GM18519 (cell line): ENCODE measurements at regions not wholly inside any gene's neighbourhood (a gene's known extent, or its start where the extent isn't known, plus 50 kb on each side); places are given as distances from the start of the nearest gene placed in this dataset.

Source experiments
- ATAC-seq: cut with Tn5 transposase; IDR thresholded peaks from one replicate; pipeline ENCODE4 v1.9.1; 2021; ENCODE audit warnings: mild to moderate bottlenecking, moderate library complexity; ENCODE audit not compliant: unreplicated experiment, low FRiP score

DNA sequence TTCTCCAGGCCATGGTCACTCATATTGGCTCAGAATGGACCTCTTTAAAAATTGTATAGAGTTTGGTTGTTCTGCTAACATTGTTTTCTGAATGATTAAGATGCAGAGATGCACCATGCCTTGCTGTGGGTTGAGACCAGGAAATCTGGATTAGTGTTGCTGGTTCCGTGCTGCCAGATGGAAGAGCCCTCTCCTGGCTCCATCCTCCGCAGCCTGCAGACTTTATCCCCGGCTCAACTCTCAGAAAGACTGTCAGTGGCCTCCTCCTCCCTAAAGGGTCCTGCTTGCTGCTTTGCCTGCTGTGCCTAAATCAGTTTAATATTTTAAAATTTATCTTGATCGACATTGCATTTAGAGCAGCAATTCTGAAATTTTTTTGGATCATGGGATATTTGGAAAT is 196.7 kb downstream of the TENT4A start:
- ATAC-seq = no peak

DNA sequence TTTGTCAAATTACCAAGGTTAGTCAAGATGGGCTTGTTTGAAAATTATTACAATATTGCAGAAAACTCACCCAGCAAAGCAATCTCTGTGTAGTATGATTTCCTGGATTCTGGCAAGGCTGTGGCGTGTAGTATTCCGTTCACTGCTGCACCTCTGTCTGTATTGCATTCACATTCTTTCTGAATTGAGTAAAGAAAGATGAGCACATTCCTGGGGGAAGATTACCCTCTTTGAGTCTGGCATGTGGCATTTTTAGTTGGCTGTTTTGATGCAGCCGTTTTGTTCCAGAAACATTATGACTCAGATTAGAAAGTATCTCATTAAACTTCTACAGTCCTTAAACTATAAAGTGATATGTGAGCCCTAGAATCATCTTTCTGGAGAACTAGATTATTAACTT is 197.7 kb downstream of the TENT4A start:
- no peak for ATAC-seq

DNA sequence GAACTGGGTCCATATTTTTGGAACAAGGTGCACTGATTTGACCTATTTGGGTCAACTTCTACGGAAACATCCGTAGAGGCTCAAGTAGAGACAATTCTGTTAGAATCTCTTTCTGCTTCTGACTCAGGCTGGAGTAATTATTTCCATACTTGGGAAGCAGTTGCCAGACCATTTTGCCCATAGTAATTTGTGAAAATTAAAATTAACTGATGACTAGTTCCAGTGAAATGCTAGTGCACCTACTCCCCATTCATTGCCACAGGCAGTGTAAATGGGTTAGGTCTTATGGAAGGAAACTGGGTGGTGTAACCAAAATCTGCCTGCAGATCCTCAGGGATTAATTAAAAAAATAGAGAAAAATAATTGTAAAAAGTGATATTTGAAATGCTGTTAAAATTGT is 201.1 kb downstream of the TENT4A start:
- no peak for ATAC-seq

DNA sequence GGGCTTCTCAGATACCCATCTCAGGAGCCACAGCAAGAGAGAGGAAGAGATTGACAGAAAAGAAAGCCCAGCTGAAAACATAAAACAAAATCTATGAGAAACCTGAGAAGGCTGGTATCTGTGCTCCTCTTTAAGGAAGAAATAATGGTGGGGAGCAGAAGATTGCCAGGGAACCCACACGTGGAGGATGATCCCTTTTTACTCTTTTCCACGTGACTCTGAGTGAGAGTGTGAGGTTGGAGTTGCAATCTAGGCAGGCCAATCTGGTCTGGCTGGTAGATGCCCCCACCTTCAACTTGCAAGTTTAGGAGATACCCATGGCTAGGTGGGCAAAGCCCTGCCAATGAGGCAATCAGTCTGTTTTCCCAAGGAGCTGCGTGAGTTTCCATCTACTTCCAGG is 202.3 kb downstream of the TENT4A start:
- ATAC-seq = no peak

DNA sequence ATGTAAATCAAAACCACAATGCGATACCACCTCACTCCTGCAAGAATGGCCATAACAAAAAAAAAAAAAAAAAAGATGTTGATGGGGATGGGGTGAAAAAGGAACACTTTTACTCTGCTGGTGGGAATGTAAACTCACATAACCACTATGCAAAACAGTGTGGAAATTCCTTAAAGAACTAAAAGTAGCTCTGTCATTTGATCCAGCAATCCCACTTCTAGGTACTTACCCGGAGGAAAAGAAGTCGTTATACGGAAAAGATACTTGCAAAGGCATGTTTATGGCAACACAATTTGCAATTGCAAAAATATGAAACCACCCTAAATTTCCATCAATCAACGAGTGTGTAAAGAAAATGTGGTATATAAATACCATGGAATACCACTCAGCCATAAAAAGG is 205.0 kb downstream of the TENT4A start:
- ATAC-seq = no peak

DNA sequence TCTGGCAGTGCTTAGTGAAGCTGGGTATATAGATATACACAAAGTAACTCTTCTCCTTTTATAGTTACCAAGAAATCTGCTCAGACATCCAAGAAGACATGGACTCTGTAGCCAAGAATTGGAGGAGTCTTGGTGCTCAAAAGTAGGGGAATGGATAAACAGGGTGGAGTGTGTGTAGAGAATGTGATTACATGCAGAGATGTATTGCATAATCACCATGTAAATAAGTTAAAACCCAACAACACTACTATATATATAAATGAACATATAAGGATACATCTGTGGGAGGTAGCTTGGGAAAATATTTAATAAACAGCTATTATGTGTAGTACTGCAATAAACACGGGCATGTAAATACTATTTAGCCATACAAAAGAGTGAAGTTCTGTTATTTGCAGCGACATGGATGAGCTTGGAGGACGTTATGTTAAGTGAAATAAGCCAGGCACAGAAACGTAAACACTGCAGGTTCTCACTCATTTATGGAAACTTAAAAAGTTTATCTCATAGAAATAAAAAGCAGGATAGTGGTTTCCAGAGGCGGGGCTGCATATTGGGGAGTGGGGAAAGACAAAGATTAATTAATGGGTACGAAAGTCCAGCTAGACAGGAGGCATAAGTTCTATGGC is 207.5 kb downstream of the TENT4A start:
- ATAC-seq = no peak

DNA sequence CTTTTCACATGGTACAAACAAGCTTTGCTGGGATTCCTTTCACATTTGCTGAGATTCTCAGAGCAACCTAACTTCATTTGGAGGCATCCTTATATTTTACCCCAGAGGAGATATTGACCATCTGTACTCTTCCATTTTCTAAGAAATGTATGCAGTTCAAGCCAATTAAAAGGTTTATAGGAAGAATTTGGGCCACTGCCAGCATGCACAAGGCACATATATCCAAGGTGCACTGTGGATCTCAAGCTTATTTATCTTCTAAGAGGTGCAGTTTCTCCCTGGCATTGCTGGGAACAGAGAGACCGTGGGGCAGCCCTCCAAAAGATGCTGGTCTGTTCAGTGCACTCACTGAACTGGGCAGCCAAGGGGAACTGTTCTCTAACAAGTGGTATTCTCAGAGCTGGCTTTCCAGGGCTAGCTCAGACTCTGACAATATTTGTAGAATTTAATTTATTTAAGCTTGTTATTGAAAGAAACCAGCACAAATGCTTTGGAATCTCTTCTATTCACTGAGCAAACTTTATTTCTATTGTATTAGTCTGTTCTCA is 213.3 kb downstream of the TENT4A start:
- no peak for ATAC-seq

DNA sequence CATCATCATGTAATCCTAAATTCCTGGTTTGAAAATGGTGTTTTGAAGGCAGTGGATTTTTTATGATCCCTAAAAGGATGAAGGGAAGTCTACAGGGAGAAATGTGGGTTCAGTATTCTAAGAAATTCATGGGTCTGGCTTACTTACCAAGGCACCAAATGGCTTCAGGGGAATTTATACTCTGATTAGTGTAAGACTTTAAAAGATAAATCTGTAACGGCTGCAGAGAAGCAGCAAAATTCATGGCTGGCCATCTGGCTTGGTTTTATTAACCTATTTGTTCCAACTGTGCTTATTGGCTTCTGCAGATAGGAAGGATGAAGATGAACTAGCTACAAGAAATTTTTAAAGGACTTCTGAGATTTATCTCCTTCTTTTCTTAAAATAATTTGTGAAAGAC is 222.8 kb downstream of the TENT4A start:
- no peak for ATAC-seq

DNA sequence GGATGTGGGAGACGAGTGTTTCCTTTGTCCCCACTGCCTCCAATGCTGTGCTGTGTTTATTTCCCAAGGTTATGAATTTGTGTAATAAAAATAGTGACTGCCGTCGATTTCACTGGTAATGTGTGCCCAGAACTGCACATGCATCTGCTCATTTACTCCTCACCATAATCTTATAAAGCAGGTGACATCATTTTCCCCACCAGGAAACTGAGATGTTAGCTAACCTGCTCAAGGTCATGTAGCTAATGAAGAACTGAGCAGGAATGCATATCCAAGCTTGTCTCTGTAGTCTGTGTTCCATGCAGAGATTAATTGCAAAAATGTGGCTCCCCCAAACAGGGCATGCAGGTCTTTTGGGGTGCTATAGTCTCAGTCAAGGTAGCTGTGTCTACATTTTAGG is 224.4 kb downstream of the TENT4A start:
- ATAC-seq = no peak

DNA sequence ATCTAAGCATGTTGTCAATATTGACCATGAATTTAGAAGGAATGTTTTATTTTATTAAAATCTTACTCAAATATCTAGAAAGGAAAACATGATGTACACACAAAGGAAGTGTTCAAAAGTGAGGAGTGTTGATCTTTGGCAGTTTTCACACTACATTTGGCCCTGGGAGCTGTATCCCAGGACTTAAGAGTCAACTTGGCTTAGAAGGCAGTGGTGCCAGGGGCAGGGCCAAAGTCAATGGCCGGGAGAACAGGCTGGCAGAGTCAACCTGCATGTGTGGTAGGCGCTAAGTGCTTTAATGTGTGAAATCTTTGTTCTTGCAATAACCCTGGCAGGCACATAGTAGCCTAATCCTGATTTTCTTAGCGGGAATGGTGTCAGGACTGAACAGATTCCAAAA is 228.4 kb downstream of the TENT4A start:
- ATAC-seq = no peak

DNA sequence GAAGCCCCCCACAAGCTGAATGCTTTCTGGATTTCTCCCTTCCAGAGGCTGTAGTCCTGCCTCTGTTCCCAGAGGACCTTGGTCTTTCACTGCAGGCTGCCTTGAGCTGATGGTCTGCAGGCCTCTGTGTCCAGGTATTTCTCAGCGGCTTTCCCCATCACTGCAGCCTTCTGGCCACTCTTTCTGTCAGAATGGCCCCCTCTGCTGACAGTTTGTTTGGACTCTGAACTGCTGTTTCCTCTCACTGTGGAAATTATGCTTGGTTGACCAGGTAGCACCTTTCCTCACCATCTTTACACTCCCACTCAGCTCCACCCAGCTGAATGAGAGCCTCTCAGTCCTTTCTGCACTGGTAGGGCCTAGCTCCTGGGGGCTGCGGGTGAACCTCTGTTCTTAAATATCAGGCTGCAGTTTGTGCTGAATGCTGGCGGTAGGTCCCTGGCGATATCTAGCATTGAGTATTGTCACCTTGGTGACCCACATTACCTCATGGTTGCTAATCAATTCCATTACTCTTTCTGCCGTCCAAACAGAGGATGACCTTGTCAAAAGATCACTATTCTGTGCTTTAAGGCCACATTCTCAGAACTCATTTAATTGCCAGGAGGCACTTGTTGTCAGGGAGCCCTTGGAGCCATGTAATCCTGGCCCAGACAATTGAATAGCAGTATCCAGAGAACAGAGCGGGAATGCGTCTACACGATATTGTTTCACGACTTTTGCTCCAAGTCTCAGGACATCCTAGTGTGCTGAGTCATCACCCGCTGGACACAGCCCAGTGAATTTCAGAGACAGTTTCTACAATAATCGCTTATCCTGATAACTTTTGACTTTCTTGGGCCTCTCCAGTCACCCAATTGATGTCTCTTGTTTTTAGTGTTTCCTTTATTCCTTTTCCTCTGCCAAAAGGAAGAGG is 230.2 kb downstream of the TENT4A start:
- no peak for ATAC-seq

DNA sequence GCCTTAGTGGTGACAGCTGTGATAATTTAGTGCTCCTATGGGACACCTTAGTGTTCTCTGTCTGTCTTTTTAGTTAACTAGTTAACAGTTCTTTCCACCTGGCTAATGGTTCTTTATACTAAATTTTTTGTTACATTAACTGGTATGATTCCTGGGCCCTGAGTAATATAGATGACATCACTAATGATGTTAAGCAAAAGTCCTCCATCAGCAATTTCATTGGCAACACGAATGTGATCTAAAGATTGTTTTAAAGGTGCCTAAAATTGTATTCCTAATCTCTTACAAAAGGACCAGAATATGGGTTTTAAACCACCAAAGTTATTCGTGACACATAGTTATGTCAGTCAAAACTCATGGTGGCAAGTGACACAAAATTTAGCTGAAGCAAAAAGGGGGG is 235.3 kb downstream of the TENT4A start:
- ATAC-seq = no peak

DNA sequence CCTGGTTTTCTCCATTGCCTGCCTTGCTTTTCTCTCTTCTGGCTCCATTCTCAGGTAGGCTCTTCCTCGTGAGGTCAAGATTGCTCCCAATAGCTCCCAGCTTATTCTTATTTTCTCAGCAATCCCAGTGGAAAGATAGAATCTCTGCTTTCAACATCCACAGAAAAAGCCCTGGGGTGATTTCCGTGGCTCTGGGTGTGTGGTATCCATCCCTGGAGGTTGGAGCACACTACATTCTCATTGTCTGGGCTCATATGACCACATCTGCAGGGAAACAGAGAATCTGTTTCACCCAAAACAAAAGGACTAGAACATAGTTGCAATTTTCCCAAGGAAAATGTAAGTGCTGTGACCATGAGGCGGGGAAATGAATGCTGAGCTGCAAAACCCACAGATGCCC is 236.0 kb downstream of the TENT4A start:
- ATAC-seq = no peak

DNA sequence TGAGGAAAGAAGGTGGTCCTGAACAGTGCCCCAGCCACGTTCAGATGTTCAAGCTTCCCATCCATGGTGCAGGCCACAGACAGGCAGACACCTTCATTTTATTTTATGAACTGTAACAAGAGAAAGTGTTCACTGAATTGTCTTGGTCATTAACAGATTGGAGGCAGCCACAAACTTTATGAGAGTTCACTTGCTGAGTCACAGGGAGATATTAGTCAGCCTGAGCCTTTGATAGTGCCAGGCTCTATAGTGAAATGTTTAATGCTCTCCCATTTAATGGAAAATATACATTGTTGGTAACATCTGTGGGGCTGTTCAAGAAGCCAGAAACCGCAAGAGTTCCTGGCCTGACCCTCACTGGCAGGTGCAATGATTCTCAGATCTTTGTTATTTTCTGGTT is 237.0 kb downstream of the TENT4A start:
- ATAC-seq = no peak

DNA sequence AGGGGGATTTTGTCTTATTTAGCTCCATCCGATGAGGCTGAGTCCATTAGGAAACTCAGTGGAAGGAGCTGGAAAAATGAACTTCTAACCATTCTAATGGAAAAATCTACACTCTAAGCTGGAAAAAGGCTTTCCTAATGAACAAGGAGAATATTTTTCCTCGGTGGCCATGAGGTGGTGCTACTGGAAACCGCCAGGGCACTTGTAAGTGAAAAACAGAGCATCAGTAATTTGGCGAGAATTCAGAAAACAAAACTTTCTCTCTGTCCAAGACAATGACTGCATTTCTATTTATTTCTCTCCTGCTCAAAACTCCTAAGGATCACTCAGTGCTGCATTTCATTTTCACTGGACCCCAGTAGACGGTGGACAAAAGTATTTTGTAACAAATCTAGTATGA is 237.6 kb downstream of the TENT4A start:
- no peak for ATAC-seq

DNA sequence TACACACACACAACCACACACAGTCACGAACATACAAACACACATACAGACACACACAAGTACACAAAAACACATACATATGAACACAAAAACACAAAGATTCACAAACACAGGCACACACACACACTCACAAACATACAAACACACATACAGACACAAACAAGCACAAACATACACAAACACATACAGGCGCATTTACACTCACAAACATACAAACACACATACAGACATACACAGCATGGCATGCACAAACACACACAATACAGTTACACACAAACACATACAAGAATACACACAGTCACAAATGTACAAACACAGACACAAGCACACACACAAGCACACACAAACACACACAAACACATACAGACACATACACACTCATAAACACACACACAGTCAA is 247.9 kb downstream of the TENT4A start:
- no peak for ATAC-seq

DNA sequence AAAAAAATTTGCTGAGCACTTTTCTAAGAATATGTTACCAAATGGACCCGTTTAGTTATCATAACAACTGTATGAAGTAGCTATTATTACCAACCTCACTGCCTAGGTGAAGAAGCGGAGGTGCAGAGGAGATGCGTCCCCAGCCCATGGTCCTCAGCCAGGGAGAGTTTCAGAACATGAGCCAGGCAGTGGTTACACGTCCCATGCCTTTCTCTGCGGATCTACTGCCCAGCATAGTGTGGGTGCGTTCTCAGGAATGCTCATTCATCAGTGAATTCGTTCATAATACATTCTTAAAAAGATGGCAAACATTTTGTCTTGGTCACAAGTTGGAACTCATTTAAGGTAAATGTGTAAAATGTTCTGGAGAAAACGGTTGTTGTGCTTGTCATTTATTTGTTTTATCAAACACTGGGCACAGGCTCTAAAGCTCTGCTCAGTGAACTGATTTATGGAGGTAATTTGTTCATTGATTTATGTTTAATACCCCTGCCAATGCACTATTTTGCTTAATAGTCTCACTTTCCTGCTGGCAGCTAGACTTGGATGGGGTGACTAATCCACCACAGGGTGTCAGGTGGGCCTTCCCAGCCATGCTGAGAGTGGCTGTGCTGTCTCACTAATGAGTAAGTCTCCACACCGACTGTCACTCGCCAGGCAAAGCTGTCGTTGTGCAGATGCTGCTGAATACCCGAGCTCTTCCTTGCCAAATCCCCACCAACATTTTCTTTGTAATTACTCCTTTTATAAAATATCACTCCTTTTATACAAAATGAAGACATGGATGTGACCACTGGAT is 248.8 kb downstream of the TENT4A start:
- no peak for ATAC-seq

DNA sequence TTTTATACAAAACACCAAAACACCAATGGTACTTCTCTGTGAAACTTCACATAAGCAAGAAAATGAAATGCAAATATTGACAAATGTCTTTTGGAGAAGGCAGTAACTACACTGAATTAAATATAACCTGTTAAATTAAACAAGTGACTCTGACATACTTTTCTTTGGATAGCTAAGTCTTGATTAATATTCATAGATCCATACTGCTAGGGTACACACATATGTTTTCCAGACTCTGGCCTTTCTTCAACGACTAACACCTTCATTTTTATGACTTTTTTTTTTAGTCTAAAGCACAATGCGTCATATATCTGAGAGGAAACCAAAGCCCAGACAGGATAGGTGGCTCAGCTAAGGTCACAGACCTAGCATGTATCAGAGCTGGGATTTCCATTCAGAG is 263.7 kb downstream of the TENT4A start:
- ATAC-seq = no peak

DNA sequence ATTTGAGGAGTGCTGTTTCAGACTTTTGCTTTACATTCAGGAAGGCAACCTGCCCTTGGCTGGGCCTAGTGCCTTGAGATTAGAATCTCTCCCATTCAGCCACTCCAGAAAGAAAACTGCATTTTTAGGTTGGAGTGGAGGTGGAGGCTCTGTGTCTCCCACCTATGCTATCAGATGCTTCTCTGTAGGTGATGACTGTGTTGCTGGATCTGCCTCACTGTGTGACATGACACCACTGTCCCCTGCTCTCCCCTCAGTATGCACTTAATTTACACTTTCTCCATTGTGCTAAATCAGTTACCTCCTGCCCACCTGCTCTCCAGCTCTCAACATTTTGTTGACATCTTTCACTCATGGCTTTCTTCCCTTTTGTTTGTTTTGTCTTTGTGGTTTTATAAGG is 265.8 kb downstream of the TENT4A start:
- no peak for ATAC-seq

DNA sequence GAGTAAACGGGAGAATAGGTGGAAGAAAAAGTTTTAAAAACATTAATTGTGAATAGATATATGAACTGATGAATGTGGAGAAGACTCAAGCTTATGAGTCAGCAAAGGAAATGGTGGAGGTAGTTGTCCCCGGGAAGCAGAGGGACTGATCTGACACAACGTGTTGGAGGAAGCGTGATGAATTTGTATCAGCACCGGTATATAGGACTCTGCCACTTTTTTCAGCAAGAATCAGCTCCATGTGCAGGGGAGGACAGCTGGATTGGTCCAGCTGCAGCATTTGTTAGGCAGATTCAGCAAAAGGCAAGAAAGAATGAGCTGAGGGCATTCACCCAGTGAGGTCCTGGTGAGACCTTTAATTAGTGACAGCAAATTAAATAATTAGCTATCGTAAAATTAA is 276.0 kb downstream of the TENT4A start:
- no peak for ATAC-seq

DNA sequence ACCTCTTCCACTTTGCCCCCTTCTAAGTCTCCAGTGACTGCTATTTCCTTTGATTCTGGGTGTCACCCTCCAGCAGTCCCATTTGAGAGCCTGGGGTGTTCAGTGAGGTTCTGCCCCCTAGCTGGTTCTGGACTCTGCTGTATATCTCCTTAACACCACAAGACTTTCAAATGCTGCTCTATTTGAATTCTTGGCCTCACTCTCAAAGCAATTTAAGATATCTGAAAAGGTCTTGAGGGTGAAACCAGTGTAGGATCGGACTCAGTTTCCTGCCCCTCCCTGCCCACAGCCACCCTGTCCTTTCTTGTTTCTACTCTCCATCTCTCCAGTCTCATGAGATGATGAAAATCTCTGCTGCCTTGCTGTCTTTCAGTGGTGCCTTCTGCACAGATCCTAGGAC is 280.9 kb downstream of the TENT4A start:
- ATAC-seq = no peak
